Karpas-422 (cell line): ENCODE measurements at regions not wholly inside any gene's neighbourhood (a gene's known extent, or its start where the extent isn't known, plus 50 kb on each side); places are given as distances from the start of the nearest gene placed in this dataset.
"Not testable (repeated sequence)": the region's sequence is repeated elsewhere in the genome, so short reads cannot be mapped to it uniquely, and the experiment has no call there.

Experiments used
- DNase-seq: peaks from one replicate; pipeline ENCODE4 v3.0.0-alpha.2; 2015
- H2AFZ ChIP-seq: fragments of 200-600 bp; sonication (generic); 2 replicates; pipeline ENCODE4 v1.6.1; 2014; ENCODE audit warnings: antibody characterized with exemption, low read length, mixed read lengths
- H3K27ac ChIP-seq: fragments of 200-600 bp; sonication (generic); 2 replicates; pipeline ENCODE4 v1.5.1; 2014; ENCODE audit warnings: mild to moderate bottlenecking, low read length, moderate library complexity
- H3K27me3 ChIP-seq: fragments of 200-600 bp; sonication (generic); 2 replicates; pipeline ENCODE4 v1.6.1; 2014; ENCODE audit warnings: low read length, mixed read lengths
- H3K36me3 ChIP-seq: fragments of 200-600 bp; sonication (generic); 2 replicates; pipeline ENCODE4 v1.6.1; 2014; ENCODE audit warnings: low read length, mixed read lengths; ENCODE audit not compliant: insufficient read depth
- H3K4me1 ChIP-seq: fragments of 200-600 bp; sonication (generic); 2 replicates; pipeline ENCODE4 v1.6.1; 2014; ENCODE audit warnings: mild to moderate bottlenecking, low read length, mixed read lengths
- H3K4me2 ChIP-seq: fragments of 200-600 bp; sonication (generic); 2 replicates; pipeline ENCODE4 v1.6.1; 2014; ENCODE audit warnings: low read length, low read depth, mild to moderate bottlenecking; ENCODE audit not compliant: poor library complexity, severe bottlenecking
- H3K4me3 ChIP-seq: fragments of 200-600 bp; sonication (generic); 2 replicates; pipeline ENCODE4 v1.5.1; 2014; ENCODE audit warnings: mild to moderate bottlenecking, antibody characterized with exemption, low read length, mixed read lengths
- H3K79me2 ChIP-seq: fragments of 200-600 bp; sonication (generic); 2 replicates; pipeline ENCODE4 v1.6.1; 2014; ENCODE audit warnings: mild to moderate bottlenecking, low read length, mixed read lengths
- H3K9ac ChIP-seq: fragments of 200-600 bp; sonication (generic); 2 replicates; pipeline ENCODE4 v1.6.0; 2014; ENCODE audit warnings: low read length
- H3K9me2 ChIP-seq: fragments of 200-600 bp; sonication (generic), shearing (Covaris generic); replicated peaks from 2 replicates; pipeline ENCODE4 v1.6.0; 2014; ENCODE audit warnings: mild to moderate bottlenecking, low read length, moderate library complexity; ENCODE audit not compliant: insufficient read depth
- H3K9me3 ChIP-seq: fragments of 300-700, 200-600 bp; sonication (generic); 2 replicates; pipeline ENCODE4 v1.6.1; 2014; ENCODE audit warnings: low read length, mixed read lengths
- H4K20me1 ChIP-seq: fragments of 200-600 bp; sonication (generic); 2 replicates; pipeline ENCODE4 v1.6.1; 2014; ENCODE audit warnings: mild to moderate bottlenecking, antibody characterized with exemption, low read length, low read depth; ENCODE audit not compliant: insufficient read depth

DNA sequence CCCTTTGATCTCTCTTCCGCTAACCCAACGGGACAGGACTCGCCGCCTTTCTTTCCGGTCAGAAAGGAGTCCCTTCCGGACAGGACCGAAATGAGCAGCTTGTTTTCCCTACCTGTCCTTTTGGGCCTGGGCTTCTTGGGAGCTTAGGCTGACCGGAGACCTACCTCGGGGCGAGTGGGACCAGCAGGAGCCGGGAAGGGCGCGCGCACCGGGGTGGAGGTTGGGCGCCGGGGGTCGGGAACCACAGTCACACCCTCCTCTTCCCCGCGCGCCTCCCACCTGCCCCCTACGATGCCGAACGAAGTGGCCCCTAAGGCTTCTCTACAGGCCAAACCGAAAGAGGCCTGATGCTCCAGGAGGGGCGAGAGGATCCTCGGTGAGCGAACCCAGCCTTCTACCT lies 95.2 kb downstream of the PRKAB2 start:
- no peaks in the 10 kb centered on the region for H3K79me2 ChIP-seq
- no peaks in the 10 kb centered on the region for H4K20me1 ChIP-seq
- no peak overlapping the region for H3K27ac ChIP-seq
- no peaks in the 10 kb centered on the region for H3K36me3 ChIP-seq
- no peak overlapping the region for H2AFZ ChIP-seq
- no peaks in the 10 kb centered on the region for H3K27me3 ChIP-seq
- no peak overlapping the region for H3K9ac ChIP-seq
- no peaks in the 10 kb centered on the region for H3K4me1 ChIP-seq
- no peak overlapping the region for H3K4me2 ChIP-seq
- DNase-seq: no peak
- H3K9me2 ChIP-seq: no peaks in the 10 kb centered on the region
- H3K9me3 ChIP-seq: no peaks in the 10 kb centered on the region
- H3K4me3 ChIP-seq: no peak overlapping the region

- Histone ChIP-seq H3K4me1 (no peaks in the 10 kb centered on the region), H3K27me3 (no peaks in the 10 kb centered on the region), H3K79me2 (no peaks in the 10 kb centered on the region), H3K9me3 (no peaks in the 10 kb centered on the region), H3K9me2 (no peaks in the 10 kb centered on the region), H3K4me3 (no peak overlapping the region), H2AFZ (no peak overlapping the region), H3K36me3 (no peaks in the 10 kb centered on the region), H3K9ac (no peak overlapping the region), H3K4me2 (no peak overlapping the region), H3K27ac (no peak overlapping the region), H4K20me1 (no peaks in the 10 kb centered on the region)
- no peak for DNase-seq
Measured at GRCh38 chr1:147076442-147076841, 95.8 kb downstream of the PRKAB2 start.

- Histone ChIP-seq H2AFZ (no peak overlapping the region), H3K9me3 (no peaks in the 10 kb centered on the region), H3K36me3 (no peaks in the 10 kb centered on the region), H3K4me3 (no peak overlapping the region), H3K79me2 (no peaks in the 10 kb centered on the region), H3K27me3 (no peaks in the 10 kb centered on the region), H3K4me1 (no peaks in the 10 kb centered on the region), H3K9ac (no peak overlapping the region), H4K20me1 (no peaks in the 10 kb centered on the region), H3K4me2 (no peak overlapping the region), H3K9me2 (no peaks in the 10 kb centered on the region), H3K27ac (no peak overlapping the region)
- DNase-seq: no peak
Measured at GRCh38 chr1:147072482-147073432, 99.5 kb downstream of the PRKAB2 start.

DNA sequence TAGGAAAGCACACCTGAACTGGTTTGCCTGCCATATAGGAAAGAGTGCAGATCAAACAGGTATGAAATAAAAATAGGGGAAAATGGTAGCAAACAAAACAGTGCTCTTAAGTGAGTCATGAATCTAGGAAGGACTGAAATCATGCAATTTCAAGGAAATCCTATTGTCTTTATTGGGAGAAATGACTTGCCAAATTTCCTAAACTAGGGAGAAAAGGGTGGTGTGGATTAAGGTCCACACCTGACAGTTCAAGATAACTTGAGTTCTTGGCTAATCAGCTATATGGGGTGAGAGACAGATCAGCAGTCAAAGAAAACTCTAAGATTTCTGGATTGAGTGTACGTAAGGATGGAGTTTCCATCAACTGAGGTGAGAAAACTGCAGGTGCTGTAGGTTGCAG lies 101.1 kb downstream of the PRKAB2 start:
- Histone ChIP-seq H3K9me2 (no peaks in the 10 kb centered on the region), H3K79me2 (no peaks in the 10 kb centered on the region), H3K9ac (no peak overlapping the region)

GRCh38 chr1:147062956-147063355 lies 109.3 kb downstream of the PRKAB2 start:
- no peaks in the 10 kb centered on the region for H3K79me2 ChIP-seq
- no peaks in the 10 kb centered on the region for H3K36me3 ChIP-seq
- no peaks in the 10 kb centered on the region for H3K9me2 ChIP-seq
- no peak overlapping the region for H3K4me3 ChIP-seq
- no peak overlapping the region for H2AFZ ChIP-seq
- H3K9me3 ChIP-seq: no peaks in the 10 kb centered on the region
- no peaks in the 10 kb centered on the region for H3K27me3 ChIP-seq
- no peak overlapping the region for H3K9ac ChIP-seq
- no peaks in the 10 kb centered on the region for H4K20me1 ChIP-seq
- DNase-seq: no peak
- H3K4me1 ChIP-seq: no peaks in the 10 kb centered on the region
- H3K4me2 ChIP-seq: no peak overlapping the region
- no peak overlapping the region for H3K27ac ChIP-seq

More for the DNA sequence above, 101.1 kb downstream of the PRKAB2 start:
- Histone ChIP-seq H3K36me3 (no peaks in the 10 kb centered on the region), H3K4me1 (no peaks in the 10 kb centered on the region), H4K20me1 (no peaks in the 10 kb centered on the region), H3K9me3 (no peaks in the 10 kb centered on the region), H3K4me3 (no peak overlapping the region), H3K4me2 (no peak overlapping the region), H2AFZ (no peak overlapping the region), H3K27ac (no peak overlapping the region), H3K27me3 (no peaks in the 10 kb centered on the region)
- DNase-seq: no peak

DNA sequence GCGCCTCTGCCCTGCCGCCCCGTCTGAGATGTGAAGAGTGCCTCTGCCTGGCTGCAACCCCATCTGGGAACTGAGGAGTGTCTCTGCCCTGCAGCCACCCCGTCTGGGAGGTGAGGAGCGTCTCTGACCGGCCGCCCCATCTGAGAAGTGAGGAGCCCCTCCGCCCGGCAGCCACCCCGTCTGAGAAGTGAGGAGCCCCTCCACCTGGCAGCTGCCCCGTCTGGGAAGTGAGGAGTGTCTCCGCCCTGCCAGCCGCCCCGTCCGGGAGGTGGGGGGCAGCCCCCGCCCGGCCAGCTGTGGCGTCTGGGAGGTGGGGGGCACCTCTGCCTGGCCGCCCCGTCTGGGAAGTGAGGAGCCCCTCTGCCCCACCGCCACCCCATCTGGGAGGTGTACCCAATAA lies 110.4 kb downstream of the PRKAB2 start:
- H4K20me1 ChIP-seq, H3K79me2 ChIP-seq, H3K9ac ChIP-seq, H3K36me3 ChIP-seq, H3K4me3 ChIP-seq, H3K27ac ChIP-seq, H3K9me3 ChIP-seq, H3K4me2 ChIP-seq, DNase-seq, H2AFZ ChIP-seq, H3K9me2 ChIP-seq, H3K27me3 ChIP-seq, H3K4me1 ChIP-seq: not testable (repeated sequence)

DNA sequence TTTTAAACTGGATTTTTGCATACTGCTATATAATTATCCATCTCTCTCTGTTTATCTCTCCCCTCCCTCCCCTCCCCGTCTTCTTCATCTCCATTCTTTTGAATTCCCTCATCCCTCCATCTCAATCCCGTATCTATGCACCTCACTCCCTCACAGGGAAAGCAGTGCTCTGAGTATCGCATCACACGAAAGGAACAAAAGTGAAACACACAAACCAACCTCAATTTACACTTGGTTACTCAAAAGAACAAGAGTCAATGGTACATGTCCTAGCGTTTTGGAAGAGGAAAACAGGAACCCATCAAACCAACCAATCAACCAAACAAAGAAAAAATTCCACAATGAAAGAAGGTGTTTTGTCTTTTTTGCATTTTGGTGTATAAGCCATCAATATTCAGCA lies 115.1 kb downstream of the NBPF12 start:
- no peak overlapping the region for H3K27ac ChIP-seq
- no peak for DNase-seq
- no peak overlapping the region for H2AFZ ChIP-seq
- H3K9ac ChIP-seq: no peak overlapping the region
- no peaks in the 10 kb centered on the region for H4K20me1 ChIP-seq
- no peak overlapping the region for H3K4me2 ChIP-seq
- H3K9me3 ChIP-seq: no peaks in the 10 kb centered on the region
- no peak overlapping the region for H3K4me3 ChIP-seq
- H3K9me2 ChIP-seq: no peaks in the 10 kb centered on the region
- no peaks in the 10 kb centered on the region for H3K36me3 ChIP-seq
- H3K79me2 ChIP-seq: no peaks in the 10 kb centered on the region
- H3K4me1 ChIP-seq: no peaks in the 10 kb centered on the region
- H3K27me3 ChIP-seq: no peaks in the 10 kb centered on the region

- Histone ChIP-seq H3K36me3 (no peaks in the 10 kb centered on the region), H3K9ac (no peak overlapping the region), H3K27me3 (no peaks in the 10 kb centered on the region), H3K9me2 (no peaks in the 10 kb centered on the region), H3K4me2 (no peak overlapping the region), H3K9me3 (no peaks in the 10 kb centered on the region), H3K4me1 (no peaks in the 10 kb centered on the region), H2AFZ (no peak overlapping the region), H3K4me3 (no peak overlapping the region), H3K79me2 (no peaks in the 10 kb centered on the region), H3K27ac (no peak overlapping the region), H4K20me1 (no peaks in the 10 kb centered on the region)
- no peak for DNase-seq
Measured at GRCh38 chr1:147052677-147053076, 114.6 kb downstream of the NBPF12 start.
